ENCODE measurements at regions not wholly inside any gene's neighbourhood (a gene's known extent, or its start where the extent isn't known, plus 50 kb on each side); places are given as distances from the start of the nearest gene placed in this dataset.
"Not testable (repeated sequence)": the region's sequence is repeated elsewhere in the genome, so short reads cannot be mapped to it uniquely, and the experiment has no call there.

GRCh38 chr4:132097041-132097440, 1052.1 kb upstream of the PCDH10 start:
- H3K4me3 ChIP-seq (replicated peaks; ENCODE audit: low read depth, low read length), result no peak overlapping the region
- DNase-seq (ENCODE audit: low read depth), result no peak
- TF ChIP-seq, protein P1, sequence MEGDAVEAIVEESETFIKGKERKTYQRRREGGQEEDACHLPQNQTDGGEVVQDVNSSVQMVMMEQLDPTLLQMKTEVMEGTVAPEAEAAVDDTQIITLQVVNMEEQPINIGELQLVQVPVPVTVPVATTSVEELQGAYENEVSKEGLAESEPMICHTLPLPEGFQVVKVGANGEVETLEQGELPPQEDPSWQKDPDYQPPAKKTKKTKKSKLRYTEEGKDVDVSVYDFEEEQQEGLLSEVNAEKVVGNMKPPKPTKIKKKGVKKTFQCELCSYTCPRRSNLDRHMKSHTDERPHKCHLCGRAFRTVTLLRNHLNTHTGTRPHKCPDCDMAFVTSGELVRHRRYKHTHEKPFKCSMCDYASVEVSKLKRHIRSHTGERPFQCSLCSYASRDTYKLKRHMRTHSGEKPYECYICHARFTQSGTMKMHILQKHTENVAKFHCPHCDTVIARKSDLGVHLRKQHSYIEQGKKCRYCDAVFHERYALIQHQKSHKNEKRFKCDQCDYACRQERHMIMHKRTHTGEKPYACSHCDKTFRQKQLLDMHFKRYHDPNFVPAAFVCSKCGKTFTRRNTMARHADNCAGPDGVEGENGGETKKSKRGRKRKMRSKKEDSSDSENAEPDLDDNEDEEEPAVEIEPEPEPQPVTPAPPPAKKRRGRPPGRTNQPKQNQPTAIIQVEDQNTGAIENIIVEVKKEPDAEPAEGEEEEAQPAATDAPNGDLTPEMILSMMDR (IDR thresholded peaks at IDR 0.05; ENCODE audit: low read length, missing control alignments), result no peak

GRCh38 chr4:132101526-132101925, 1047.6 kb upstream of the PCDH10 start:
- H3K4me3 ChIP-seq (replicated peaks; ENCODE audit: low read depth, low read length), result no peak overlapping the region
- peak; percentile 25 for DNase-seq (ENCODE audit: low read depth)
- TF ChIP-seq, protein P1 (IDR thresholded peaks at IDR 0.05; ENCODE audit: low read length, missing control alignments), result no peak

GRCh38 chr4:132108784-132109183, 1040.3 kb upstream of the PCDH10 start:
- H3K4me3 ChIP-seq (replicated peaks; ENCODE audit: low read depth, low read length), result no peak overlapping the region
- TF ChIP-seq, protein P1 (IDR thresholded peaks at IDR 0.05; ENCODE audit: low read length, missing control alignments), result no peak
- DNase-seq (ENCODE audit: low read depth), result peak; percentile 53

DNA sequence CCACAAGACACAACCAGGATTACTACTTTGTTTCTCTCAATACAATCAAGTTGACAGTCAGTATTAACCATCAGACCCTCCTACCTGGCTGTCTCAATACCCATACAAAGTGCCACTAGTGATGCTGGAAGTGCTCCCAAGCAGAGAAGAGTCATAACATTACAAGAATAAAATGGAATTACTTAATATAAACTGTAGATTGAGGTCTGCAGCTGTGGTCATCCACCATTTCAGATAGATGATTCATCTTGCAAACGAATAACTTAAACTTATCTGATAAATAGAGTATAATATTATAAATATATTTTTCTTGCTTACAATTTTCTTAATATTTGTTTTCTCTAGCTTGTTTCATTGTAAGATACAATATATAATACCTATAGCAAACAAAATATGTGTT, 1034.2 kb upstream of the PCDH10 start:
- TF ChIP-seq, protein P1 (IDR thresholded peaks at IDR 0.05; ENCODE audit: low read length, missing control alignments), result no peak
- peak; percentile 4 for DNase-seq (ENCODE audit: low read depth)
- H3K4me3 ChIP-seq (replicated peaks; ENCODE audit: low read depth, low read length), result no peak overlapping the region

- not testable (repeated sequence) for DNase-seq (ENCODE audit: low read depth); H3K4me3 ChIP-seq (replicated peaks; ENCODE audit: low read depth, low read length)
These were observed 1026.4 kb upstream of the PCDH10 start for GRCh38 chr4:132122741-132123140.

DNA sequence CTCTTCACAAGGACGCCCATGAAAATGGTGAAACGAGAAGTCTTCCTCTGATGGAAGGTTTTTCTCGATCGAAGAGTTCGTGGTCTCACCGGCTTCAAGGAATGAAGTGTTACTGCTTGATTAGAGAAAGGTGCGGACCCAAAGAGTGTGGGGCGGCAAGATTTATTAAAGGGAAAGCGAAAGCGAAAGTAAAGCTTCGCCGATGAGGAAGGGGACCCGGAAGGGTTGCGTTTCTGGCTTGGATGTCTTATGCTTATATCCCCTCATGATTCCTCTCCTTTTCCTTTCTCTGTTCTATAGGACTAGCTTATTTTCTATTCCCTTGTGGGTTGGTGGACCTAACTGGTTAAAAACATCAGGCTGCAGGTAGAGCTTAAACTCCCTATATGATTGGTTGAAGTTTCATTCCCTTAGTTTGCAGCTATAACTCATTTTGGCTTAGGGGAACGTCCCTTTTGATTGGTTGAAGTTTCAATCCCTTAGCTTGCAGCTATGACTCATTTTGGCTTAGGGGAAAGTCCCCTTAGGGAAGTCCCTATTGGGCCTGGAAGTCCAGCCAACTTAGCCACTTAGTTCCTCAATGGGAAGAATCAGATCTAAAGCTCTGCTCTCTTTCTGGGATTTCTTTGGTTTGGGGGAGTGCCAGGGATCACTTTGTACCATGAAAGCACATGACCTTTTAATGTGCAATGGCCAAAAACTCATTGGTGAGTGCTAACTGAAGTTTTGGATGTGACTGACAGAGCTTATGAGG, 1025.0 kb upstream of the PCDH10 start:
- no peak overlapping the region for H3K4me3 ChIP-seq (replicated peaks; ENCODE audit: low read depth, low read length)
- peak; percentile 38 for DNase-seq (ENCODE audit: low read depth)
- TF ChIP-seq, protein P1 (IDR thresholded peaks at IDR 0.05; ENCODE audit: low read length, missing control alignments), result no peak

- DNase-seq (ENCODE audit: low read depth), result no peak
- H3K4me3 ChIP-seq (replicated peaks; ENCODE audit: low read depth, low read length), result no peak overlapping the region
These were observed 1024.5 kb upstream of the PCDH10 start for GRCh38 chr4:132124624-132124974.

More at GRCh38 chr4:132124624-132124974, 1024.5 kb upstream of the PCDH10 start:
- TF ChIP-seq, protein P1 (IDR thresholded peaks at IDR 0.05; ENCODE audit: low read length, missing control alignments), result no peak
